ENCODE measurements at regions not wholly inside any gene's neighbourhood (a gene's known extent, or its start where the extent isn't known, plus 50 kb on each side); places are given as distances from the start of the nearest gene placed in this dataset.
"Not testable (repeated sequence)": the region's sequence is repeated elsewhere in the genome, so short reads cannot be mapped to it uniquely, and the experiment has no call there.

DNA sequence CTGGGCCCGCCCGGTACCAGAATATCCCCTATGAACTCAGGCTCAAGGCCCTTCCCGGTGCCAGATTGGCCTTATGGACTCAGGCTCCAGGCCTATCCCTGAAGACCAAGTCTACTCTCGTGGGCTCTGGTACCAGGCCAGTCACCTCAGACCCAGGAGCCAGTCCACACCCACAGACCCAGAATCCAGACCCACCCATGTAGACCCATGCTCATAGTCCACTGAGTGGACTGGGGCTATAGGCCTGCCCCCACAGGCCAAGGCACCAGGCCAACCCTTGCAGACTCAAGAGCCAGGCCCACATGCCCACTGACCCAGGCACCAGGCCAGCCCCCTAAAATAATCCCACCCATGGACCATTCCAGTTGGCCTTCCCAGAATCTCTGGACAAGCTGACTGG is 296.1 kb downstream of the CNTNAP3B start:
- not testable (repeated sequence) for H3K14ac ChIP-seq (ENCODE audit: low read length in 2 of 2); H3K27me3 ChIP-seq (ENCODE audit: control insufficient read depth in 1 of 2, insufficient read depth in 1 of 2, low read length in 2 of 2); H2BK12ac ChIP-seq (ENCODE audit: low read length in 2 of 2); DNase-seq; H3K27ac ChIP-seq (ENCODE audit: low read length, poor library complexity, severe bottlenecking); H3K9ac ChIP-seq (ENCODE audit: low read length); H3K4ac ChIP-seq (ENCODE audit: low read depth in 1 of 2, low read length in 2 of 2); H2BK120ac ChIP-seq (ENCODE audit: low read depth, low read length); H3K36me3 ChIP-seq (ENCODE audit: control insufficient read depth in 1 of 2, insufficient read depth in 2 of 2, low read depth in 1 of 2, low read length in 2 of 2); H3K9me3 ChIP-seq (ENCODE audit: control insufficient read depth, low read length); H4K8ac ChIP-seq (ENCODE audit: low read length); H2BK5ac ChIP-seq (ENCODE audit: low read depth, low read length, poor library complexity, severe bottlenecking); H3K4me3 ChIP-seq (ENCODE audit: insufficient read depth in 1 of 2, low read depth in 1 of 2, low read length in 2 of 2); H2BK15ac ChIP-seq (ENCODE audit: low read depth, poor library complexity, severe bottlenecking); H2AFZ ChIP-seq (ENCODE audit: low read depth, low read length); H2AK5ac ChIP-seq (ENCODE audit: low read length, severe bottlenecking); H3K4me2 ChIP-seq (ENCODE audit: low read length, poor library complexity, severe bottlenecking); H3K23ac ChIP-seq (ENCODE audit: low read length in 2 of 2); H3K4me1 ChIP-seq (ENCODE audit: control insufficient read depth, insufficient read depth, low read depth, low read length); H3K18ac ChIP-seq (ENCODE audit: low read depth in 1 of 2, low read length in 2 of 2); H4K91ac ChIP-seq (ENCODE audit: low read length); H3K79me1 ChIP-seq (replicated peaks; ENCODE audit: low read length, poor library complexity, severe bottlenecking)
- no CpG with 5 or more reads among the region's 4 CpGs for WGBS

DNA sequence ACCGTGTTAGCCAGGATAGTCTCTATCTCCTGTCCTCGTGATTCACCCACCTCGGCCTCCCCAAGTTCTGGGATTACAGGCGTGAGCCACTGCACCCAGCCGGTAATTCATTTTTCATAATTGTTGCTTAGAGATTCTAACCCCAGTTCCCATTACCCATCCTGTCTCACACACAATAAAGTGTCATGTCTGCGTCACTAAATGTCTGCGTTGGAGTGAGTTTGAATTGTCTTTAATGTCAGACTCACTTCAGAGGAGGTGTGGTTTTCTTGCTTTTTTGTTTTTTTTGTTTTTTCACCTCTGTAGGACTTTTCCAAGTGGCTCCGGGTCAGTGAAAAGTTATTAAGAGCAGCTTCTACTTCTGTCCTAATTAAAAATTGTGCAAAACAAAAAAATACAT is 304.5 kb downstream of the CNTNAP3B start:
- not testable (repeated sequence) for H3K18ac ChIP-seq (ENCODE audit: low read depth in 1 of 2, low read length in 2 of 2); H3K4me3 ChIP-seq (ENCODE audit: insufficient read depth in 1 of 2, low read depth in 1 of 2, low read length in 2 of 2); H3K4ac ChIP-seq (ENCODE audit: low read depth in 1 of 2, low read length in 2 of 2); H2AFZ ChIP-seq (ENCODE audit: low read depth, low read length); H3K36me3 ChIP-seq (ENCODE audit: control insufficient read depth in 1 of 2, insufficient read depth in 2 of 2, low read depth in 1 of 2, low read length in 2 of 2); H3K14ac ChIP-seq (ENCODE audit: low read length in 2 of 2); H2BK15ac ChIP-seq (ENCODE audit: low read depth, poor library complexity, severe bottlenecking); H3K4me2 ChIP-seq (ENCODE audit: low read length, poor library complexity, severe bottlenecking); H2BK5ac ChIP-seq (ENCODE audit: low read depth, low read length, poor library complexity, severe bottlenecking); H4K8ac ChIP-seq (ENCODE audit: low read length); H3K23ac ChIP-seq (ENCODE audit: low read length in 2 of 2); H3K4me1 ChIP-seq (ENCODE audit: control insufficient read depth, insufficient read depth, low read depth, low read length); DNase-seq; H2BK12ac ChIP-seq (ENCODE audit: low read length in 2 of 2); H3K9ac ChIP-seq (ENCODE audit: low read length); H2BK120ac ChIP-seq (ENCODE audit: low read depth, low read length); H3K27ac ChIP-seq (ENCODE audit: low read length, poor library complexity, severe bottlenecking); H3K27me3 ChIP-seq (ENCODE audit: control insufficient read depth in 1 of 2, insufficient read depth in 1 of 2, low read length in 2 of 2); H4K91ac ChIP-seq (ENCODE audit: low read length); H3K79me1 ChIP-seq (replicated peaks; ENCODE audit: low read length, poor library complexity, severe bottlenecking); H2AK5ac ChIP-seq (ENCODE audit: low read length, severe bottlenecking); H3K9me3 ChIP-seq (ENCODE audit: control insufficient read depth, low read length)
- no CpG with 5 or more reads among the region's 8 CpGs for WGBS

DNA sequence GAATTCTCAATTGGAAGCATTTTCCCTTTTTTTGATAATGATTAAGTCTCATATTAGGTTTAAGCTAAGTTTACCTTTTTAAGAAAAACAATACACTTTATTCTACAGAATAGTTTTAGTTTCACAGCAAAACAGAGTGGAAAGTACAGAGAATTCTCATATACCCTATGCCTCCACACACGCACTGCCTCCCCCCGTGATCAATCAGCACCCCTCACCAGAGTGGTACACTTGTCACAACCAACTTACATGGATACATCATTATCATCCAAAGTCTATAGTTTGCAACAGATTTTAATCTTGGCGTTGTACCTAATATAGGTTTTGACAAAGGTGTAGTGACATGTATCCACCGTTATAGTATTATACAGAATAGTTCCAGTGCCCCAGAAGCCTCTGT is 326.5 kb downstream of the CNTNAP3B start:
- H4K91ac ChIP-seq (ENCODE audit: low read length); H3K36me3 ChIP-seq (ENCODE audit: control insufficient read depth in 1 of 2, insufficient read depth in 2 of 2, low read depth in 1 of 2, low read length in 2 of 2); H2BK12ac ChIP-seq (ENCODE audit: low read length in 2 of 2); H3K4me3 ChIP-seq (ENCODE audit: insufficient read depth in 1 of 2, low read depth in 1 of 2, low read length in 2 of 2); H2AK5ac ChIP-seq (ENCODE audit: low read length, severe bottlenecking); H3K9ac ChIP-seq (ENCODE audit: low read length); H3K4ac ChIP-seq (ENCODE audit: low read depth in 1 of 2, low read length in 2 of 2); H2BK15ac ChIP-seq (ENCODE audit: low read depth, poor library complexity, severe bottlenecking); H3K79me1 ChIP-seq (replicated peaks; ENCODE audit: low read length, poor library complexity, severe bottlenecking); H2AFZ ChIP-seq (ENCODE audit: low read depth, low read length); H3K27me3 ChIP-seq (ENCODE audit: control insufficient read depth in 1 of 2, insufficient read depth in 1 of 2, low read length in 2 of 2); H3K4me1 ChIP-seq (ENCODE audit: control insufficient read depth, insufficient read depth, low read depth, low read length); H3K27ac ChIP-seq (ENCODE audit: low read length, poor library complexity, severe bottlenecking); H3K14ac ChIP-seq (ENCODE audit: low read length in 2 of 2); H3K9me3 ChIP-seq (ENCODE audit: control insufficient read depth, low read length); H2BK120ac ChIP-seq (ENCODE audit: low read depth, low read length); DNase-seq; H4K8ac ChIP-seq (ENCODE audit: low read length); H3K4me2 ChIP-seq (ENCODE audit: low read length, poor library complexity, severe bottlenecking); H2BK5ac ChIP-seq (ENCODE audit: low read depth, low read length, poor library complexity, severe bottlenecking); H3K23ac ChIP-seq (ENCODE audit: low read length in 2 of 2); H3K18ac ChIP-seq (ENCODE audit: low read depth in 1 of 2, low read length in 2 of 2): not testable (repeated sequence)
- 87% methylated on average over 2 of the region's 4 CpGs for WGBS

DNA sequence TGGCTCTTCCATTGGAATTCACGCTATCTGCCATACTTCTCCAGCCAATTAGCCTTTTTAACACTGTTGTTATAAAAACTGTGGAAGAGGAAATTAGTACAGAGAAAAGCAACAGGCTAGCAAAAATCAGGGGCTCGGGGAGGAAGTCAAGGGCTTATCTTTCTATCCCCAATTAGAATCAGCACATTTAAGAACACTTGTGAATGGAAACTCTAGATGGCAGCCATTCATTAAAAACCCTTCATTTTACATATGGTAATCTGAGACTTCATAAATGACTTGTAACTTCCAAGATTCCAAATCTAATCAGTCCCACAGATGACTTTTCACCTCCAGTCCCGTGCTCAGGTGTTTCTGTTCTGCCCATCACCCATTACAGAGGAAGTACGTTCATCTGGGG is 330.5 kb downstream of the CNTNAP3B start:
- not testable (repeated sequence) for H3K36me3 ChIP-seq (ENCODE audit: control insufficient read depth in 1 of 2, insufficient read depth in 2 of 2, low read depth in 1 of 2, low read length in 2 of 2); H3K18ac ChIP-seq (ENCODE audit: low read depth in 1 of 2, low read length in 2 of 2); H2BK12ac ChIP-seq (ENCODE audit: low read length in 2 of 2); H2AFZ ChIP-seq (ENCODE audit: low read depth, low read length); H2BK120ac ChIP-seq (ENCODE audit: low read depth, low read length); H3K9me3 ChIP-seq (ENCODE audit: control insufficient read depth, low read length); H3K4me1 ChIP-seq (ENCODE audit: control insufficient read depth, insufficient read depth, low read depth, low read length); H2AK5ac ChIP-seq (ENCODE audit: low read length, severe bottlenecking); DNase-seq; H3K4me2 ChIP-seq (ENCODE audit: low read length, poor library complexity, severe bottlenecking); H2BK5ac ChIP-seq (ENCODE audit: low read depth, low read length, poor library complexity, severe bottlenecking); H3K14ac ChIP-seq (ENCODE audit: low read length in 2 of 2); H3K9ac ChIP-seq (ENCODE audit: low read length); H3K27ac ChIP-seq (ENCODE audit: low read length, poor library complexity, severe bottlenecking); H3K79me1 ChIP-seq (replicated peaks; ENCODE audit: low read length, poor library complexity, severe bottlenecking); H4K8ac ChIP-seq (ENCODE audit: low read length); H3K4ac ChIP-seq (ENCODE audit: low read depth in 1 of 2, low read length in 2 of 2); H3K4me3 ChIP-seq (ENCODE audit: insufficient read depth in 1 of 2, low read depth in 1 of 2, low read length in 2 of 2); H4K91ac ChIP-seq (ENCODE audit: low read length); H2BK15ac ChIP-seq (ENCODE audit: low read depth, poor library complexity, severe bottlenecking); H3K27me3 ChIP-seq (ENCODE audit: control insufficient read depth in 1 of 2, insufficient read depth in 1 of 2, low read length in 2 of 2); H3K23ac ChIP-seq (ENCODE audit: low read length in 2 of 2)
- 73% methylated on average over 1 of the region's 4 CpGs for WGBS

Data from mesenchymal stem cell (in vitro differentiated cells and primary cell).